ENCODE measurements at regions not wholly inside any gene's neighbourhood (a gene's known extent, or its start where the extent isn't known, plus 50 kb on each side); places are given as distances from the start of the nearest gene placed in this dataset.
"Not testable (repeated sequence)": the region's sequence is repeated elsewhere in the genome, so short reads cannot be mapped to it uniquely, and the experiment has no call there.

GRCh38 chr1:83212033-83212432 lies 786.9 kb downstream of the TTLL7 start:
- H3K27ac ChIP-seq; H3K9me3 ChIP-seq; H3K4me3 ChIP-seq; H3K36me3 ChIP-seq; intact Hi-C loops (cut with DNase I); H3K27me3 ChIP-seq (ENCODE audit: low read depth); H3K4me1 ChIP-seq; DNase-seq; ATAC-seq: not testable (repeated sequence)

GRCh38 chr1:83208540-83208939 lies 790.4 kb downstream of the TTLL7 start:
- ATAC-seq; H3K9me3 ChIP-seq; H3K4me1 ChIP-seq; intact Hi-C loops (cut with DNase I); H3K27me3 ChIP-seq (ENCODE audit: low read depth); H3K4me3 ChIP-seq; H3K27ac ChIP-seq; H3K36me3 ChIP-seq; DNase-seq: not testable (repeated sequence)

- H3K4me1 ChIP-seq; H3K4me3 ChIP-seq; ATAC-seq; H3K27ac ChIP-seq; DNase-seq; intact Hi-C loops (cut with DNase I); H3K27me3 ChIP-seq (ENCODE audit: low read depth); H3K36me3 ChIP-seq; H3K9me3 ChIP-seq: not testable (repeated sequence)
Observed at GRCh38 chr1:83194610-83195009, 804.3 kb downstream of the TTLL7 start.

- H3K27ac ChIP-seq; ATAC-seq; intact Hi-C loops (cut with DNase I); DNase-seq; H3K36me3 ChIP-seq; H3K27me3 ChIP-seq (ENCODE audit: low read depth); H3K9me3 ChIP-seq; H3K4me1 ChIP-seq; H3K4me3 ChIP-seq: not testable (repeated sequence)
Observed at GRCh38 chr1:83182033-83182728, 816.8 kb downstream of the TTLL7 start.

GRCh38 chr1:83180621-83181020 lies 818.3 kb downstream of the TTLL7 start:
- H3K36me3 ChIP-seq; H3K4me3 ChIP-seq; H3K27me3 ChIP-seq (ENCODE audit: low read depth); DNase-seq; ATAC-seq; H3K9me3 ChIP-seq; H3K27ac ChIP-seq; H3K4me1 ChIP-seq; intact Hi-C loops (cut with DNase I): not testable (repeated sequence)

- H3K4me3 ChIP-seq; H3K27me3 ChIP-seq (ENCODE audit: low read depth); H3K27ac ChIP-seq; H3K36me3 ChIP-seq; DNase-seq; ATAC-seq; intact Hi-C loops (cut with DNase I); H3K9me3 ChIP-seq; H3K4me1 ChIP-seq: not testable (repeated sequence)
Observed at GRCh38 chr1:83167634-83168033, 831.3 kb downstream of the TTLL7 start.

GRCh38 chr1:83163879-83164475 lies 835.0 kb downstream of the TTLL7 start:
- H3K27me3 ChIP-seq (ENCODE audit: low read depth); DNase-seq; H3K4me1 ChIP-seq; H3K9me3 ChIP-seq; H3K4me3 ChIP-seq; H3K27ac ChIP-seq; H3K36me3 ChIP-seq; intact Hi-C loops (cut with DNase I): not testable (repeated sequence)
- ATAC-seq: peak in 1 of 2 donors; percentile 11

- H3K4me1 ChIP-seq; intact Hi-C loops (cut with DNase I); DNase-seq; H3K4me3 ChIP-seq; H3K27ac ChIP-seq; H3K36me3 ChIP-seq; H3K9me3 ChIP-seq; H3K27me3 ChIP-seq (ENCODE audit: low read depth): not testable (repeated sequence)
- peak; percentile 50 to 76 for ATAC-seq
Observed at GRCh38 chr1:83158924-83159323, 840.0 kb downstream of the TTLL7 start.

- H3K4me1 ChIP-seq; intact Hi-C loops (cut with DNase I); H3K27me3 ChIP-seq (ENCODE audit: low read depth); H3K27ac ChIP-seq; H3K9me3 ChIP-seq; DNase-seq; H3K36me3 ChIP-seq; H3K4me3 ChIP-seq: not testable (repeated sequence)
- ATAC-seq: peak in 1 of 2 donors; percentile 19
Observed at GRCh38 chr1:83154306-83154705, 844.6 kb downstream of the TTLL7 start.

- intact Hi-C loops (cut with DNase I); H3K36me3 ChIP-seq; H3K4me1 ChIP-seq; H3K27ac ChIP-seq; H3K27me3 ChIP-seq (ENCODE audit: low read depth); H3K4me3 ChIP-seq; H3K9me3 ChIP-seq: not testable (repeated sequence)
- DNase-seq (peak; percentile 55), ATAC-seq (peak; percentile 97 to 99)
Observed at GRCh38 chr1:83151167-83151898, 847.6 kb downstream of the TTLL7 start.

GRCh38 chr1:83150479-83150878 lies 848.5 kb downstream of the TTLL7 start:
- peak overlapping the region; percentile 2 for H3K27ac ChIP-seq
- H3K4me3 ChIP-seq; DNase-seq; H3K4me1 ChIP-seq; H3K36me3 ChIP-seq; intact Hi-C loops (cut with DNase I); H3K27me3 ChIP-seq (ENCODE audit: low read depth); H3K9me3 ChIP-seq; ATAC-seq: not testable (repeated sequence)

- DNase-seq; H3K36me3 ChIP-seq; H3K4me1 ChIP-seq; H3K4me3 ChIP-seq; H3K27me3 ChIP-seq (ENCODE audit: low read depth); intact Hi-C loops (cut with DNase I); H3K9me3 ChIP-seq; H3K27ac ChIP-seq: not testable (repeated sequence)
- ATAC-seq: peak; percentile 68 to 83
Observed at GRCh38 chr1:83145820-83146219, 853.1 kb downstream of the TTLL7 start.

- H3K36me3 ChIP-seq; H3K9me3 ChIP-seq; ATAC-seq; intact Hi-C loops (cut with DNase I); DNase-seq; H3K4me3 ChIP-seq; H3K27ac ChIP-seq; H3K4me1 ChIP-seq; H3K27me3 ChIP-seq (ENCODE audit: low read depth): not testable (repeated sequence)
Observed at GRCh38 chr1:83142802-83143201, 856.1 kb downstream of the TTLL7 start.
